Transverse colon (tissue), 4 donors: ENCODE measurements at regions not wholly inside any gene's neighbourhood (a gene's known extent, or its start where the extent isn't known, plus 50 kb on each side); places are given as distances from the start of the nearest gene placed in this dataset.

Experiments
- DNase-seq: peaks from one replicate; pipeline ENCODE4 v3.0.0-alpha.2; 2019
- H3K27ac ChIP-seq, 4 donors: fragments of 200-600 bp; sonication (generic); 2 replicates each; pipeline ENCODE4 v1.5.1; 2016 to 2018; ENCODE audit warnings: inconsistent platforms in 4 of 4
- H3K27me3 ChIP-seq: fragments of 200-600 bp; sonication (generic); 2 replicates; pipeline ENCODE4 v1.5.1; 2017; ENCODE audit warnings: inconsistent platforms
- H3K36me3 ChIP-seq, 4 donors: fragments of 200-600 bp; sonication (generic); 2 replicates each; pipeline ENCODE4 v1.5.1; 2017 to 2019; ENCODE audit warnings: inconsistent platforms in 4 of 4
- H3K4me1 ChIP-seq, 4 donors: fragments of 200-600 bp; sonication (generic); 2 replicates each; pipeline ENCODE4 v1.5.1; 2017 to 2020; ENCODE audit warnings: inconsistent platforms in 4 of 4
- H3K4me3 ChIP-seq, 4 donors: fragments of 200-600 bp; sonication (generic); 1 replicate in 1 of 4; 2 replicates in 3 of 4; pipeline versions ENCODE4 v1.5.1 to v1.6.1; 2017 to 2019; ENCODE audit warnings: inconsistent platforms in 4 of 4
- H3K9me3 ChIP-seq, 2 donors: fragments of 200-600 bp; sonication (generic); 2 replicates each; pipeline ENCODE4 v1.5.1; 2017 to 2019; ENCODE audit warnings: inconsistent platforms in 2 of 2
- EP300 ChIP-seq: sonication (generic); formaldehyde crosslinking; IDR thresholded peaks from one replicate; pipeline ENCODE4 v1.6.1; 2017; ENCODE audit warnings: antibody characterized with exemption, low read depth
- POLR2A ChIP-seq: fragments of 450-650 bp; IDR thresholded peaks from one replicate; pipeline ENCODE4 v1.6.1; 2016; ENCODE audit warnings: antibody characterized with exemption, mild to moderate bottlenecking, moderate library complexity
- POLR2AphosphoS5 ChIP-seq, 3 donors: sonication (generic); formaldehyde crosslinking; IDR thresholded peaks; one replicate each; pipeline ENCODE4 v1.6.1; 2016; ENCODE audit warnings: antibody characterized with exemption in 3 of 3
- WGBS, 2 donors: methylation state at CpG; one replicate each; pipeline ENCODE4 v1.1.5; 2018; ENCODE audit warnings: low coverage in 1 of 2; 5-methylcytosine and 5-hydroxymethylcytosine counted together
- in situ Hi-C, 4 donors: fragments of 200-750 bp; cut with MboI; loops; one replicate each; pipeline versions ENCODE4 v1.15.0 to v1.15.1; 2017; ENCODE audit warnings: low sequenced_read_pairs in 3 of 4, low pct_ligation_motif_present in 1 of 4, low pct_unique_long_range_greater_than_20kb in 1 of 4
- intact Hi-C: fragments of 100-400 bp; cut with DNase I; formaldehyde crosslinking; loops from one replicate; pipeline ENCODE4 v1.15.1; 2023; ENCODE audit warnings: low total_unique reads
- TF ChIP-seq, protein P1 (sequence below), 5 experiments: fragments of 200-600 bp in 3 of 5; fragments of 450-650 bp in 2 of 5; sonication (generic) in 3 of 5; IDR thresholded peaks; 1 replicate in 2 of 5; 2 replicates in 3 of 5; pipeline ENCODE4 v1.5.1; 2016 to 2017; ENCODE audit warnings: antibody characterized with exemption in 5 of 5, inconsistent platforms in 3 of 5, mild to moderate bottlenecking in 2 of 5, moderate library complexity in 1 of 5

DNA sequence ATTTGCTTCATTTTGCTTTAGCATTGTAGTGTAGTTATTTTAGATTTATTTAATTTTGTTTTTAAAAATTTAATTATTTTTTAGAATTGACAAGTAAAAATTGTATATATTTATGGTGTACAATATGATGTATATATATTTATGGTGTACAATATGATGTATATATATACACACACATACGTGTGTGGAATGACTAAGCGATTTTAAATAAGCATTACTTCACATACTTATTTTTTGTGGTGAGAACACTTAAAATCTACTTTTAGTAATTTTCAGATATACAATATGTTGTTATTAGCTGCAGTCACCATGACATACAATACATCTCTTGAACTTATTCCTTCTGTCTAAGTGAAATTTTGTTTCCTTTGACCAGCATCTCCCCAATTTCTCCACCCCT, 172.9 kb downstream of the SPRY1 start:
- H3K36me3 ChIP-seq = no peaks in the 10 kb centered on the region
- TF ChIP-seq, protein P1, sequence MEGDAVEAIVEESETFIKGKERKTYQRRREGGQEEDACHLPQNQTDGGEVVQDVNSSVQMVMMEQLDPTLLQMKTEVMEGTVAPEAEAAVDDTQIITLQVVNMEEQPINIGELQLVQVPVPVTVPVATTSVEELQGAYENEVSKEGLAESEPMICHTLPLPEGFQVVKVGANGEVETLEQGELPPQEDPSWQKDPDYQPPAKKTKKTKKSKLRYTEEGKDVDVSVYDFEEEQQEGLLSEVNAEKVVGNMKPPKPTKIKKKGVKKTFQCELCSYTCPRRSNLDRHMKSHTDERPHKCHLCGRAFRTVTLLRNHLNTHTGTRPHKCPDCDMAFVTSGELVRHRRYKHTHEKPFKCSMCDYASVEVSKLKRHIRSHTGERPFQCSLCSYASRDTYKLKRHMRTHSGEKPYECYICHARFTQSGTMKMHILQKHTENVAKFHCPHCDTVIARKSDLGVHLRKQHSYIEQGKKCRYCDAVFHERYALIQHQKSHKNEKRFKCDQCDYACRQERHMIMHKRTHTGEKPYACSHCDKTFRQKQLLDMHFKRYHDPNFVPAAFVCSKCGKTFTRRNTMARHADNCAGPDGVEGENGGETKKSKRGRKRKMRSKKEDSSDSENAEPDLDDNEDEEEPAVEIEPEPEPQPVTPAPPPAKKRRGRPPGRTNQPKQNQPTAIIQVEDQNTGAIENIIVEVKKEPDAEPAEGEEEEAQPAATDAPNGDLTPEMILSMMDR (IDR thresholded peaks at IDR 0.05) = no peak
- TF ChIP-seq POLR2AphosphoS5 (IDR thresholded peaks at IDR 0.05) = no peak
- no peak for TF ChIP-seq POLR2A
- peaks cover 0 to 3% (median under 1%) of the 10 kb centered on the region in 4 donors for H3K4me1 ChIP-seq
- no peak overlapping the region for H3K27ac ChIP-seq
- intact Hi-C loops (no loop called here), in situ Hi-C loops (loop anchor here in 1 of 4 donors (25.0 kb wide), 1 partner anchor 93 kb away; no protein-coding TSS in a partner anchor)
- H3K4me3 ChIP-seq = no peak overlapping the region
- H3K9me3 ChIP-seq = no peaks in the 10 kb centered on the region
- DNase-seq = no peak
- WGBS, 2 donors = 87 to 100% methylated on average over 2 of the region's 2 CpGs
- H3K27me3 ChIP-seq = no peaks in the 10 kb centered on the region

DNA sequence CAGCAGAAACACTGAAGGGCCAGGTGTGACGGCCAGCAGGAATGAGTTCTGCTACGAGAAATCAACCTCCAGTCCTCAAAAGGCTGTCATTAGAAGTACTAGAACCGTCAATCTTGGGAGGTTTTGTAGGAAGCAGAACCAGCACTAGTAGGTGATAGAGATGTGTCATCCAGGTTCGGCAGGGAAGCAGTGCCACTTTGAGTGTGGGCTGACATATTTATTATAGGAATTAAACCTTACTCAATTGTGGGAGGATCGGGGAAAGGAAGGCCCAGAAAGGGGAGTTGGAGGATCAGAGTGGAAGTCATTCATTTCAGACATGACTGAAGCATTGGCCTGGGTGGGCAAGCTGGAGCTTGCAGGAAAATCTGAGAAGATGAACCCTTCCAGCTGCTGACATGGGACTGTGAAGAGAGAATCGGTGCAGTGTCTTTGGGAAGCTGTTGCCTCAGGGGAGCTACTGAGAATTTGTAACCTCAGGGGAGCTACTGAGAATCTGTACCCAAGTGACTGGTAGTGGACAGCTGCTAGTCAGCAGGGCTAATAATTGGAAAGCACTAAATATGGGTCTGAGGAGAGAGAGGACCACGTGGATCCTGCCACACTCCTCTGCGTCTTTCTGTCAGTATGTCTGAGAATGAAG, 177.4 kb downstream of the SPRY1 start:
- H3K27ac ChIP-seq = no peak overlapping the region
- no peaks in the 10 kb centered on the region for H3K4me1 ChIP-seq
- in situ Hi-C loops = loop anchor here in 1 of 4 donors (25.0 kb wide), 1 partner anchor 88 kb away; no protein-coding TSS in a partner anchor
- 87 to 91% methylated on average over 5 to 8 of the region's 8 CpGs for WGBS, 2 donors
- no peaks in the 10 kb centered on the region for H3K36me3 ChIP-seq
- intact Hi-C loops = no loop called here
- H3K9me3 ChIP-seq = no peaks in the 10 kb centered on the region
- TF ChIP-seq POLR2AphosphoS5 (IDR thresholded peaks at IDR 0.05) = no peak
- TF ChIP-seq EP300 = no peak
- TF ChIP-seq POLR2A = no peak
- H3K27me3 ChIP-seq = no peaks in the 10 kb centered on the region
- H3K4me3 ChIP-seq = no peak overlapping the region
- DNase-seq = no peak

DNA sequence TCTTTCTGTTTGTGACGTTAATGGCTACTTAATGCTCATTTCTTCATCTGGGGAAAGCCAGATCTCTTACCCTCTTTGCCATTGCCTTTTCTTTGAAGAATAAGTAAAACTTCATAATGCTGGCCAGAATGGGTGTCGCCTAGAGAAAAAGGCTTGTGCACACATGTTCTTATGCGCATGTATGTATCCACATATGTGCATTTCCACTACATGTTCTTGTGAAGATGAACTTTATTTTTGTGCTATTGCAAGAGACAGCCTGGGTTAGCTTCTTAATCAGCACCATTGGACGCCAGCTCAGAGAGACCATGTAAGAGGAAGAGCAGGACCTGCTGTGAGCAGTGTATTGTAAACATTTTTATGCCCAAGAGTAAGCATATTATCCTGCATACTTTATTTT, 178.7 kb downstream of the SPRY1 start:
- no peaks in the 10 kb centered on the region for H3K9me3 ChIP-seq
- no peak for DNase-seq

DNA sequence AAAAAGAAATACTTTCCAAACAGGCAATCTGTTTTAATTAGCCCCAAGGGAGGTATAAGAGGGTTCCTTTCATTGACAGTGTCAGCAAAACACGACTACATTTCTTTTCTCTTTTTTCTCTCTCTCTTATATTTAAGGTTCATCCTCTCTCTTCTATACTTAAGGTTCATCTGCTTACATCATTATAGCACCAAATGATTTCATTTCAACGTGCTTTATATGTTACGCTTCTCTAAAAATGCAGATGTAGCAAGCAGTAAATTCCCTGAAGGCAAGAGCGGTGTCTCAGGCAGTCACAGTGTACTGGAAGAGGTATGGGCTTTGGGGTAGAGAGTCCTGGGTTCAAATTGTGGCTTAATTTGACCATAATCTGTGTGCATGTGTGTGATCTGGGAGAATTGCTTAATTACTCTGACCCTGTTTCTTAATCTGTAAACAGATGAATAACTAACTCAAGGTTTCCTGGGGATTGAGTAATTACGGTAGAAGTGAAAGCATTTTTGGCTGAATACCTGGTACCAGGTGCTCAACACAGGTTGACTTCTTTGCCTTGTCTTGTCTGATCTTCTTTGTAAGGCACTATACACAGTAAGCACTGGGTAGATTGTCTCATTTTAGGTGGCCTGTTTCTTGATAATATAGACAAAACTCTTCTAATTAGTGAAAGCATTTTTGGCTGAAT, 180.8 kb downstream of the SPRY1 start:
- no peak overlapping the region for H3K27ac ChIP-seq
- no peak for TF ChIP-seq POLR2AphosphoS5 (IDR thresholded peaks at IDR 0.05)
- no peak for TF ChIP-seq POLR2A
- no peak for TF ChIP-seq EP300
- TF ChIP-seq, protein P1 (IDR thresholded peaks at IDR 0.05) = no peak
- 73 to 75% methylated on average over 3 to 5 of the region's 5 CpGs for WGBS, 2 donors
- intact Hi-C loops (no loop called here), in situ Hi-C loops (loop anchor here in 1 of 4 donors (25.0 kb wide), 1 partner anchor 1135 kb away; the partner anchor contains the start of gene ANKRD50)
- no peak for DNase-seq
- H3K4me3 ChIP-seq = no peak overlapping the region
- no peaks in the 10 kb centered on the region for H3K36me3 ChIP-seq
- no peaks in the 10 kb centered on the region for H3K4me1 ChIP-seq
- H3K27me3 ChIP-seq = no peaks in the 10 kb centered on the region
- H3K9me3 ChIP-seq = peaks cover 0 to 4% of the 10 kb centered on the region in 2 donors

More for the DNA sequence above, 178.7 kb downstream of the SPRY1 start:
- intact Hi-C loops = no loop called here
- Histone ChIP-seq H3K36me3 (no peaks in the 10 kb centered on the region), H3K27ac (no peak overlapping the region), H3K4me1 (no peaks in the 10 kb centered on the region), H3K27me3 (no peaks in the 10 kb centered on the region), H3K4me3 (no peak overlapping the region)
- TF ChIP-seq EP300 = no peak
- TF ChIP-seq, protein P1 (IDR thresholded peaks at IDR 0.05) = no peak
- no peak for TF ChIP-seq POLR2AphosphoS5 (IDR thresholded peaks at IDR 0.05)
- TF ChIP-seq POLR2A = no peak
- 75 to 81% methylated on average over 4 of the region's 4 CpGs for WGBS, 2 donors
- in situ Hi-C loops = loop anchor here in 1 of 4 donors (25.0 kb wide), 1 partner anchor 1137 kb away; the partner anchor contains the start of gene ANKRD50
